ENCODE measurements at regions not wholly inside any gene's neighbourhood (a gene's known extent, or its start where the extent isn't known, plus 50 kb on each side); places are given as distances from the start of the nearest gene placed in this dataset.

DNA sequence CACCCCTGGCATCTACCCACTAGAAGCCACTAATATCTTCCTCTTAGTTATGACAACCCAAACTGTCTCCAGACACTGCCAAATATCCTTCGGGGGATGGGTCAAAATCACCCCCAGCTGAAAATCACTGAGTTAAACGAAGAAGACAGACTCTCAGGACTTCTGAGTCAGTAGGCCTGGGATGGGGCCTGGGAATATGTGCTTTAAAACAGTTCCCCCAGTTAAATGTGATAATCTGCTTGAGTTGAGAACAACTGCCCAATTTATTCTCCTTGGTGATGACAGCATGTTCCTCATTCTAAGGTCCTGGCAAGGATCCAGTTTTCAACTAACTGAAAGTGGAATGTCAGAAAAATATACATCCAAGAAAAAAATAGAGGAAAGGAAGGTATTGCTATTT lies 52.4 kb downstream of the CBLL2 start:
- DNase-seq (ENCODE audit: low read depth in 2 of 2), result peak in 1 of 2 donors; percentile 26

DNA sequence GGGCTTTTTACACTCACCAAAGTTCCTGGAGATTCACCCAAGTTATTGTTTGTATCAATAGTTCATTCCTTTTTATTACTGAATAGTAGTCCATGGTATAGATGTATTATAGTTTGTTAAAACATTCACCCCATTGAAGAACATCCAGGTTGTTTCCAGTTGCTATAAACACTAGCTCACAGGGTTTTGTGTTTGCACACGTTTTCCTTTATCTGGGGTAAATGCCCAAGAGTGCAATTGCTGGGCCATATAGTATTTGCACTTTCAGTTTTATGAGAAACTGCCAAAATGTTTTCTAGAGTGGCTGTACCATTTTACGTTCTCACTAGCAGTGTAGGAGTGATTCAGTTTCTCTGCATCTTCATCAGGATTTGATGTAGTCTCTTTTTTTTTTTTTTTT lies 57.1 kb downstream of the CBLL2 start:
- DNase-seq (ENCODE audit: low read depth in 2 of 2), result no peak

DNA sequence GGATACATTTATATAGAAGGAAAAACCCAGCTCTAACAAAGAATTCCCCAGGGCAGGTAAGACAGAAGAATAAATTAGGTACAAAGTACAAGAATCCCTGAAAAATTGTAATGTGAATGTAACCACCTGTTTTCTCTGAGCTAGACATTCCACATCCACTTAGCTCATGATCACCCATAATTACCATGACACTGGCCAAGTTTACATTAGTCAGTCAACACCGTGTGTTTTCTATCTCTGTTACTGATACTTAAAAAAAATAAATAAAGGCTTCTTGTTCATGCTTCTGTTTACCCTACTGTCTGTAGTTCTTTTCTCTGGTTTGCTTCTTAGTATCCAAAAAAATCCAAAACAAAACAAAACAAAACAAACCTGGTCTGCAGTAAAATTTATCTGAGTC lies 66.0 kb downstream of the CBLL2 start:
- DNase-seq (ENCODE audit: low read depth in 2 of 2), result no peak

DNA sequence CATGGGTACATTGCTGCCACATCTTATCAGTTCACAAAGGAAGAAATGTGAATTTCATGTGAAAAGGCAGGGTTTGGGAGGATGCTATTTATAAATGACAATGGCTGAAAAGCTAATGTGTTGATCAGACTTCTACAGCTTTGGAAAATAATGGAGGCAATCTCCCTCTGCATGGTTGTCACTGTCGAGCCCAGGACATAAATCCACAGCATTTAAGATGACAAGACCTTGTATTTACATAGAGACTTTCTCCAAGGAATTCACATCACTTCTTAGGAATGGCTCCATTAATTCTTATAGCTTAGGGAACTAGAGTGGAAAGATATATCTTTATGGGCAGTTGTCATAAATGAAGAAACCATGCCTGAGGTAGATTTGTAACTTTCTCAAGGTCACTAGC lies 66.7 kb downstream of the CBLL2 start:
- no peak for DNase-seq (ENCODE audit: low read depth in 2 of 2)

DNA sequence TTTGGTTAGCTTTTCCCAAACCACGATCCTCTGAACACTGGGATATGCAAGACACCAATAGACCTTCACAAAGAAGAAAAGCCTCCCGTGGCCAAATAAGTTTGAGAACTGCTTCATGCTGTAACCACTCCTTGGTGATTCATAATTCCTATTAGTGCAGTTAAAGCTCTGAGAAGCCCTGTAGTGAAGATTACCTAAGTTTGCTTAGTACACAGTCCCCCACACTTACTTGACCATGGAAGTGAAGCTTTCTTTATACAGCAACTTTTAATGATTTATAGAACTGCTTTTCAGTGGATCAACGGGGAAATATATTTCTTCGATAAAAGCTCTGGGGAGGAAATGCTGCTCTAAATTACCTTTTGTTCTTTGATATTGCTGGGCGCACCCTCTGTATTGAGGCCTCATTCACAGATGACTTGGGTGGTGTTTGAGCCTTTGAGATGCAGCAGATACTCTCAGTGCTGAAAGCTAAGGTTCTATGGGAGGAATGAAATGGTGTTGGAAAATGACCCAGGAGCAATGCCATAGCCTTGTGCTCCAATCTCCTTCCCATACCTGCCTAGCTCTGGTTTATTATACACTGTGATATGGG lies 67.4 kb downstream of the CBLL2 start:
- no peak for DNase-seq (ENCODE audit: low read depth in 2 of 2)

DNA sequence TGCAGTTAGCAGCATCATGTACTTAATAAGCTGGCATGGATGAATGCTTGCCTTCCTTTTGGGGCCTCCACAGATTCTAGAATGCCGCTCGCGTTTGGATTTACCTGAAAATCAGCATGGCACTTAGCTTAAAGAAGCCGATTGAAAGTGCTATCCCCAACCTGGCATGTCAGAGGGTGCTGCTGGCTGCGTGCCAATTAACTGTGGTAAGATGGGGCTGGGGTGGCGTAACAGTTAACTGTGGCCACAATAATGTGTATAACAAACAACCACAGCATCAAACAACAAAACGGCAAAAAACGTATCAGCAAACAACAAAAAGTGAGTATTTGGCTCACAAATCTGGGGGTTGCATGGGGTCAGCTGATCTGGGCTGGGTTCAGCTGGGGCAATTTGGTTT lies 70.5 kb downstream of the CBLL2 start:
- DNase-seq (ENCODE audit: low read depth in 2 of 2), result no peak

DNA sequence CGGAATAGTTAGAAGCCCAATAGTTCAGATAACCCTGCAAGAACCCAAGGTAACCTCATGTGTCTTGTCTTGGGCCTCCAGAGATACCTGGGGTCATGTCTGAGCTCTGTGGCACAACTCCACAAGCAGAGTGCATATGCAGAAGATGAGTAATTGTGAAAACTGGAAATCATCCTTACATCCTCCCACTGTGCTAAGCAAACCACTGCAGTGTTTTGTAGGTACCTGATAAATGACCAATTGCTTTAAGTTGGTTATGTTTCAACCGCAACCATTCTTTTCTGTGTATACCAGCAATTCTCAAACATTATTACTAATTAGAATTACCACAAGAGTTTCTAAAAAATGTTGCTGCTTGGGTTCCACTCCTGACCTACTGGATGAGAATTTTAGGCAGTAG lies 73.2 kb downstream of the CBLL2 start:
- DNase-seq (ENCODE audit: low read depth in 2 of 2), result no peak

DNA sequence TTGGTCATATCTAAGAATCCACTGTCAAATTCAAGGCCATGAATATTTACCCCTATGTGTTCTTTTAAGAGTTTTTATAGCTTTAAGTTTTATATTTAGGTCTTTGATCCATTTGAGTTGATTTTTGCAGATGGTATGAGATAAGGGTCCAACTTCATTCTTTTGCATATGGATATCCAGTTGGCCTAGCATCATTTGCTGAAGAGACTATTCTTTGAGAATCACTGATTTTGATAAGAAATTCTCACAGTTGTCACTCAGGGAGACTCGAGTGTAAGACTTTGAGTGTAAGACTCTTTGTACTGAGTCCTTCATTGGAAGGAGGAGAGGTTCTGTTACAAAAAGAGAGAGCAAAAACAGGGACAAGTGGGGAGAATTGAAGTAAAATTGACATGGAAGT lies 74.8 kb downstream of the CBLL2 start:
- DNase-seq (ENCODE audit: low read depth in 2 of 2), result no peak

DNA sequence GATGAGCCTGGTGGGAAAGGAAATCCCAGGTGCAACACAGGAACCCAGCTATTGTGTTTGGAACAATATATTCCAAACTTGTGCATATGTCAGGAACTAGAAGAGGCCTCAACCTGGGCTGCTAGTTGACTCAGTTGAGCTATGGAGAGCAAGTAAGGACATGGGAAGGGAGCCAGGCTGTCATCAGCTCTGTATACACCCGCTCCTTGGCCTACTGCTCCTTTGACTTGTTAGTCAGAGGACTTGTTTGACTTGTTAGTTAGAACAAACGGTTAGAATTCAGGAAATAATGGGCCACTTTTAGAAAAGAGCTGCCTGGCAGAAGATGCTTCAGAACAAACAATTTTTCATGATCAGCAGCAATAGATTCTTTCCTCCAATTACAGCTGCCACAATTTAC lies 76.4 kb downstream of the CBLL2 start:
- peak in 1 of 2 donors; percentile 40 for DNase-seq (ENCODE audit: low read depth in 2 of 2)

DNA sequence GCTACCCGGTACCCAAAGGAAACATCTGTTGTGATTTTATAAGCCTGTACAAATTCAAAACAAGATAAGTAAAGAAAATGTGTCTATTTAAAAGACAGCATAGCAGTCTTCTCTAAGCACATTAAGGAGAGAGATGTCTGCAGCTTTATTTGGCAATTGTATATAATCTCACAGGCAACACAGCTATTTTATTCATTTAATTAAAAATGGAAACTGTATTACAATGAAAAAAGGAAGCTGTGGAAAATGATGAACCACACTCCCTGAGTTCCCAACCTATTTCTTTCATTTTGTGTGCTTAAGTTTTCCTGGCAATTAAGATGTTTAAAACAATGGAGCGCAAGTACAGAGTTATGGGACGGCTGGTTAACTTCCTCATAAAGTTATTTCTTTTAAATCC lies 78.4 kb downstream of the CBLL2 start:
- DNase-seq (ENCODE audit: low read depth in 2 of 2), result peak in 1 of 2 donors; percentile 36

DNA sequence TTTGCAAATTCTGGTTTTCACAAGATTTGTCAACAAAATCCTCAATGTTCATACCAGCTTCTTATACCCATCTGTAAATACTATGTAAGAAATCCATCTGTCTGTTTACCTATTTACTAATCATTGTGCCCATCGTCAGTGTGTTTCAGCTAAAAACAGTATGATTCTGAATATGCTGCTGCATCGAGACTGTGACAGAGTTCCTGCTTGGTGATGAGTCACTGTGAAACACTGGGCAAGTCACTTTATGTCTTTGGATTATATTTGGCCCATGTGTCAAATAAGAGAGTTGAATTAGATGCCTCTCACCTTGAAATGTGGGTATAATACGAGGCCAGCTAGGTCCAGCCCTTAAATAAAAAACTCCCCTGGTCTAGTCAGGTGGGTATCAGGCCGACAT lies 79.3 kb downstream of the CBLL2 start:
- peak; percentile 9 to 50 for DNase-seq (ENCODE audit: low read depth in 2 of 2)

DNA sequence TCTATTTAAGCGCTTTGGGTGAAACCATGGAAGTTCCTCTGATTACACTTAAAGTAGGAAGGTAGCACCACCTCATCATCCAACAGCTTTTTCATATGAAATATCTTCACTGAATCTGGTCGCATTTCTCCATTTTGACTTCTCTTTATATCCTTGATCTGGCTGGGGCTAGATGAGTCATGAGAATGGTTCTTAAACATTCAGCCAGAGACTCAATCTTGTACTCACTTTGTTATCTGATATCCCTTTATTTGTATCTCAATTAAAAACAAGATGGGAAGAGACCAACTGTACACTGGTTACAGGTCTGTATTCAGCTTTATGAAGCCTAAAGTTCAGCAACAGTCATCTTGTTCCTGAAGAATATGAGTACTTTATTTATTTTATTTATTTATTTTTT lies 84.9 kb downstream of the CBLL2 start:
- DNase-seq (ENCODE audit: low read depth in 2 of 2), result no peak

DNA sequence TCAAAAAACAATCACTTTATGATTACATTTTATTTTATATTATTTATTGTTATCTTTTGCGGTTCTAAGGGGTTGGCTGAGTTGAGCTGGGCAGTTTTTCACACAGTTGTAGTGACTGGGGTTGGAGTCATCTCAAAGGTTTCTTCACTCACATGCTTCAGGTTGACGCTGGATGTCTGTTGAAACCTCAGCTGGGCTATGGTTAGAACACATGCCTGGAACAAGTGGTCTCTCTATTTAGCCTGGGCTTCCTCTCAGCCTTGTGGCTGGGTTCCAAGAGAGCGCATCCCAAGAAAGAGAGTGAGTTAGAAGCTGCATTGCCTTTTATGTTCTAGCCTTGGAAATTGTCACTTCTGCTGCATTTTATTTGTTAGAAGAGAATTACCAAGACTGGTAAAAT lies 87.4 kb downstream of the CBLL2 start:
- no peak for DNase-seq (ENCODE audit: low read depth in 2 of 2)

DNA sequence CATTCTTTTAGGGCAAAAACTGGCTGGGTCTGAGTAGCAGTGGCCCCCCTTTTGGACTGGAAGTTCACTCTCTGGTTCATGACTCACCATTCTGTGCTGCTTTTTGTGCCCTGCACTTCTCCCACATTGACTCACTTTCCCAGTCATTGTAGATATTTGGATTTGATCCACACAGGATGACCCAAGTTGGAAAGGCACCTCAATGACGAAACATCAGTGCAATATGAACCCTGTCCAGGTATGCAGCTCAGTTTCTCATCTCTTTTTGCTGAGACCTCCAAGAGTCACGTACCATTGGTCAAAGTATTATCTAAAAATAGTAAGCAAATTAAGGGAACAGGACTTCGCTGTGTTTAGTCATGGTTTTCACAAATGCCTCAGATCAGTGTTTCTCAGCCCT lies 92.7 kb downstream of the CBLL2 start:
- peak; percentile 86 to 89 for DNase-seq (ENCODE audit: low read depth in 2 of 2)

DNA sequence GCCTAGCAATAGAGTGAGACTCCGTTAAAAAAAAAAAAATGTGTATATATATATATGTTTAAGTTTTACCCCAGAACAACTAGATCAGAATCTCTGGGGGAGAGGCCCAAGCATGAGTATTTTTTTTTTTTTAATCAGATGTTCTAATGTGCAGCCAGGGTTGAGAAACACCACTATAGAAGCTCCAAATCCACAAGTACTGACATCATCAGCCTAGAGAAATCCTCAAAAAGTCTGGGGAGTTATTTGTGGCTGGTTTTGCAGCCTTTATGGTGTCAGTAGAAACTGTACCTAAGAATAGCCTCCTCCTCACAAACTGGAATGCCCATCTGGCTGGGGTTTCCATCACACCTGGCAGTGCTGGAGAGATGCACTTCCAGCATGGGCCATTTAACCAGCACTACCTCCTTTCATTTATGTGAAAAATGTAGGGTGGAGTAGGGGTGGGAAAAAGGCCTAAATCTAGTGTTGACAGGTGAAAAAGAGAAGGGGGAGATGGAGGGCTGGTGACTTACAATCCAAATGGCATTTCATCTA lies 93.5 kb downstream of the CBLL2 start:
- no peak for DNase-seq (ENCODE audit: low read depth in 2 of 2)

DNA sequence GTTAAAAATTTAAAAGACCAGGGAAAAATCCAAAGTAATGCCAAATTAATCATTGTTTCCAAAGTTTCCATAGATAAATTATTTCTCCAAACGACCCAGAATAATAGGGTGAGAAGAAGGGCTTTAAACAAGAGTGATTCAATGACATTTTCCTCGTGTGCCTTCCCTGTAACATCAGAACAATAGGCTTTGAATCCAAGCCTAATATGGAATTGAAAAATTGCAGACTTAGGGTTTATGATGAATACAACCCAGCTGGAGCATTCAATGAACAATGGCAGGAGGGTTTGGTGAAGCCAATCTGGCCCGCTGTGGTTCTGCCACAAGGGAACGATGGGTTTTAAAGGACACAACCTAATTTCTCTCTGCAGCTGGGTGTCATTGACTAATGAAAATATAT lies 94.2 kb downstream of the CBLL2 start:
- DNase-seq (ENCODE audit: low read depth in 2 of 2), result peak; percentile 30 to 50

DNA sequence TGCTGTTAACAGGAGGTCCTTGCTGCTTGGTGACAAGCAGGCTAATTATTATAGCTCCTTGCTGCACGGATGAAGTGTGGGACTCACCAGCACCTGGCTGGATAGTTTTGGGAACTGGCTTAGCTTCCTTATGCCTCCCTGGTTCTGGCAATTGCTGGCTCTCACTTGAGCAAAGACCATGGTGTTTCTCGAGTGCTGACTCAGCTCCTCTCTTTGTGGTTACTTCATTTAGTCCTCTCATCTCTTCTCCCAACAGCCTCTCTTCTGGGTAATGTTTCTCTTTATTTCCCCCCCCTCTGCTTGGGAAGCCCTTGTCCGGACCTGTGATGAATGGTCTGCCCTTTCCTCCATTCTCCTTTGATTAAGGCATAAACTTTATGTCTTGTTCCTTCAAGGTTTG lies 100.4 kb downstream of the CBLL2 start:
- no peak for DNase-seq (ENCODE audit: low read depth in 2 of 2)

DNA sequence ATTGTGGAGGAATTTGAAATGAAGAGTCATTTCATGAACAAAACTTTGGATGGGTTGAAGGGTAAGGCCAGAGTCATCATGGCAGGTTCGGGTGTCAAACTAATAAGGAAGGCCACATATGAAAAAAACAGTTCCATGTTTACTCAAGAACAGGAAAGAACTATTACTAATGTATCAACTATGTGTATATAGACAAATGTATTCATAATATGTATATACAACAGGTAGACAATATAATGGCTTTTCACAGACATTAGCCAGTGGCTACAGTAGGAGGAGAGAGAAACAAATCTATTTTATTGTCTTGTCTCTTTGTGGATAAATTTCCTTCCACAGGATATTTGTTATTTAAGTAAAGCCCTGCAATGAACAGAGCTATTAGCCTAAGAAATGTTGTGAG lies 101.1 kb downstream of the CBLL2 start:
- peak in 1 of 2 donors; percentile 33 for DNase-seq (ENCODE audit: low read depth in 2 of 2)

DNA sequence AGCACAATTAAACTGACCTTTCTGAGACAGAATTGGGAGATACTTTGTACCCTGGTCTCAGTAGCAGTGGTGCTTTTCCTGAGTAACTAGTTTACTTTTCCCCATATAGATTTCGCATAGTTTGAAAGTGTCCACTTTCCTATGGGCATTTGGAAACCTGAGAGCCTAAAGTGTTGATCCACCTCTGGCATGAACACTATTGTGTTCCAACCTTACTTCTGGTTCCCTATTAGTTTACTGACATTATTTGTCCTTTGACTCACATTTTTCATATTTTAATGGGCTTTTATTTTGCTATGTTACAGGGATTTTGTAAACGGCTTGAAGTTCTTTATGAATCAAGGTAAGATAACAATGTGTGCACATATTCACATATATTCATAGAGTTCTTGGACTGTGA lies 103.7 kb downstream of the CBLL2 start:
- DNase-seq (ENCODE audit: low read depth in 2 of 2), result no peak

DNA sequence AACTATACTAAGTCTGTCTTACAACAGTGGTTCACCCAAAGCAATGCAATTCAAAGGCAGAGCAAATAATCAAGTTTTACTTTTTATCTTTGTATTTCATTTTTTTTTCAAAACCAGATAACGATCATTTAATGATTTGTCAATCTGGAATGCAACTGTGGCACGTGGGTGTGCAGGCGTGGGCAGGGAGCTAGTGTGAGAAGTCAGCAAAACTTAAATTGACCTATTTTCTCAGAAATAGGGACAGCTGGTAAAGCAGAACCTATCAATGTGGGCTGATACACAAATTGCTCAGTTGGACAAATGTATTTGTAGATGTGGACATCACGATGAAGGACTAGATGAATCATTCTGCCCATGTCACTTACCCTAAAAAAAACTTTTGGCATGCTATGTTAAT lies 105.6 kb downstream of the CBLL2 start:
- no peak for DNase-seq (ENCODE audit: low read depth in 2 of 2)

DNA sequence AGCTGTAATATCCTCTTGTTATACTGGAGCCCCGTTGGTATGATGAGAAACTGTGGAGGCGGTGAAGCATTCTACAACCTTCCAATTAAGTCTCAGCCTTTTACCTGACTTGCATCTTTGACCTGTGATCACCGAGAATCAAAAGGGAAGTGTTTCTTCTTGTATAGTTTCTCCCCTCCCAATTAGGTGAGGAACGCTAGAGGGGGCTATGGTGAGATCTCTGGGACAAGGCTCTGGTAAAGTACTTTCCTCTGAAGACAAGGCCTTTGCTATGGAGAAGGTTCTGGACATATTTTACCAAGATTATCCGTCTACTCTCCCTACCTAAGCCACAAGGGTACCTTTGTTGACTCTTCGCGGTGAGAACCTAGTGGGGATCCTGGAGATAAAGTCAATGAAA lies 111.3 kb downstream of the CBLL2 start:
- no peak for DNase-seq (ENCODE audit: low read depth in 2 of 2)

DNA sequence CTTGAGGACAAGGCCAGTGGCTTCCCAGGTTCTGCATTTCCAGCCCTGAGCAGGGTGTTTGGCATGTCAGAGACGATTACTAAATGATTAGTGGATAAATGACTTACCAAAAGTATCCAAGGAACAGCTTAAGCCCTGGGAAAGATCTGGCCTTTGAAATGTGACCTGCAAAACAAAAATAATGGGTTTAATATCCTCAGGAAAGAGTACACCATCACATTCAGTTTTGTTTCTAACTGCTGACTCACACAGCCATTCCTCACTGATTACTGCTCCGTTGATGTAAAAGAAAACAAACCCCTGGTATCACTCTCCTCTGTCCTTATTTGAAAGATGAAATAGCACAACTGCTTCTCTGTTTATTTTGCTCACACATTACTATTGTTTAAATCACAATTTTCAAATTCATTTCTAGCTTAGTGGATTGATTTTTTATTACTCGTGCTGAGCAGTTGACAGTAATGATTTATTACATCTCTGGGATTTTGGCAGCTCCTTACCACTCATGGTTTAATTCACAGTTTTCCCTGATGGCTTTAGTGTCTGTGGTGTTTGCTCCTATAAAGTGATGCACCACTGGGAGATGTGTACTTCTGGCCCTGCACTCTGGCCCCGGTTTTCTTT lies 117.0 kb downstream of the CBLL2 start:
- DNase-seq (ENCODE audit: low read depth in 2 of 2), result peak; percentile 71 to 92

DNA sequence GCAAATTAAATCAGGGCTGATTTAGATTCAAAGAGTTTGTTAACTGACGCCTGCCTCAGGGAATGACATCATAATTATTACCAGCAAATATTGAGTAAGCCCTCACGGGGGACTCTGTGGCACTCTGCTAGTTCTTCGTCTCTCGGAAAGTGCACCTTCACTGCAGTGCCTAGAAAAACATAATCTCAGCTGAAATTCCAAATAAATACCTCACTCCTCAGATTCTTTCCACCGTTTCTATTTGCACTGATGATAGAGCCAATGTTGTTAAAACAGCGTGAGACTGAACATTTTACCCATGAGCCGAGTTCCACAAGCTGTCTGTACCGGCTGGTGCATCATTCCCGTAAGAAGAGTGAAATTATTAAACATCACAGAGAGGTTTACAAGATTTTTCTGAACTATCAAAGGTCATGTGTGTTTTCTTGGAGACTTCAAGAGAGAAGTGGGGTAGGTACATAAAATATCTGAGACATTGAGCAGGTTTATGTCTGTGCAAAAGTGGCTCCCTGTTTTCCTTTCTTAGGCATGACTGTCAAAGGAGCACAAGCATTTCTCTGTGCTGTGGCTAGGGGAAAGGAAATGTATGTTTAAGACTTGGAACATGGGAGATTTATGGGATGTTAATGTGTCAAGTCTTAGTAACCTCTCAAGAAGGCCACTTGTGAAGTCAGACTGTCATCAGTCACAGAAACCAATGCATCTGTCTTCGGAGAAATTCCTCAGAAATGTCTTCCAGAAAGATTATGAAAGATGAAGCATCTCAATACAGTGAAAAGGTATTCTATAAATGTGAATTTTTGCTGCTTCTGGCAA lies 119.6 kb downstream of the CBLL2 start:
- DNase-seq (ENCODE audit: low read depth in 2 of 2), result no peak
